ENCODE measurements at regions not wholly inside any gene's neighbourhood (a gene's known extent, or its start where the extent isn't known, plus 50 kb on each side); places are given as distances from the start of the nearest gene placed in this dataset.

- TF ChIP-seq, protein P1, sequence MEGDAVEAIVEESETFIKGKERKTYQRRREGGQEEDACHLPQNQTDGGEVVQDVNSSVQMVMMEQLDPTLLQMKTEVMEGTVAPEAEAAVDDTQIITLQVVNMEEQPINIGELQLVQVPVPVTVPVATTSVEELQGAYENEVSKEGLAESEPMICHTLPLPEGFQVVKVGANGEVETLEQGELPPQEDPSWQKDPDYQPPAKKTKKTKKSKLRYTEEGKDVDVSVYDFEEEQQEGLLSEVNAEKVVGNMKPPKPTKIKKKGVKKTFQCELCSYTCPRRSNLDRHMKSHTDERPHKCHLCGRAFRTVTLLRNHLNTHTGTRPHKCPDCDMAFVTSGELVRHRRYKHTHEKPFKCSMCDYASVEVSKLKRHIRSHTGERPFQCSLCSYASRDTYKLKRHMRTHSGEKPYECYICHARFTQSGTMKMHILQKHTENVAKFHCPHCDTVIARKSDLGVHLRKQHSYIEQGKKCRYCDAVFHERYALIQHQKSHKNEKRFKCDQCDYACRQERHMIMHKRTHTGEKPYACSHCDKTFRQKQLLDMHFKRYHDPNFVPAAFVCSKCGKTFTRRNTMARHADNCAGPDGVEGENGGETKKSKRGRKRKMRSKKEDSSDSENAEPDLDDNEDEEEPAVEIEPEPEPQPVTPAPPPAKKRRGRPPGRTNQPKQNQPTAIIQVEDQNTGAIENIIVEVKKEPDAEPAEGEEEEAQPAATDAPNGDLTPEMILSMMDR (IDR thresholded peaks at IDR 0.05; ENCODE audit: low read depth, low read length): no peak
- no peak for TF ChIP-seq EZH2phosphoT487 (IDR thresholded peaks at IDR 0.05; ENCODE audit: low read depth)
Observed at GRCh38 chr4:164095313-164096110, 601.0 kb downstream of the TMA16 start.

Data from OCI-LY3 (cell line).